ENCODE measurements at regions not wholly inside any gene's neighbourhood (a gene's known extent, or its start where the extent isn't known, plus 50 kb on each side); places are given as distances from the start of the nearest gene placed in this dataset.

DNA sequence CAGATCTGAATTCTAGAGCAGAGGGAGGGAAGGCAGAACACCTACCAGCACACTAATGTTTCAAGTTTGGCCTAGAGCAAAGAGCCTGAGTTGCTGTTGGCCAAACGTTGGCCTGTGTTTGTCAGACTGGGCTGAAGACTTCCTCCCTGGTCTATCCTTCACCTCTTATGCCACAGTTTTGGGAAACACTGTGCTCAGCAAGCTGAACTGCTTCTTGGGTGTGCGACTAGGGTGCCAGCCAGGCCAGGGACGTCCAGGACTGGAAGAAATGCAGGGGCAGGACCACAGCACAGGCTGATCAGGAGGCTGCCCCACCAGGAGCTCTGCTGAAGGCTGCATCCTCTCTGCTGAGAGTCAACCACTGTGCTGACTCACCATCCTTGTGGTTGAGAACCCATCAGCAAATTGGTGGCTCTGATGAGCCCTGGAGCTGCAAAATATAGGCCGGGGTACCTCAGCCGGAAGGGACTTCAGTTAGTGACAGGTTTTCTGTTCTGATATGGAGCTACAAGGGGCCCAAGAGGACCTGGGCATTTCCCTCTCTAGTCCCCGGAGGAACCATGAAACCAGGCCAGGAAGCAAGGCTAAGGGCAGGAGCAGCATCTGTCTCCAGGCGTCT is 131.6 kb upstream of the RASGRP1 start:
- no peak for DNase-seq (ENCODE audit: low spot score)

DNA sequence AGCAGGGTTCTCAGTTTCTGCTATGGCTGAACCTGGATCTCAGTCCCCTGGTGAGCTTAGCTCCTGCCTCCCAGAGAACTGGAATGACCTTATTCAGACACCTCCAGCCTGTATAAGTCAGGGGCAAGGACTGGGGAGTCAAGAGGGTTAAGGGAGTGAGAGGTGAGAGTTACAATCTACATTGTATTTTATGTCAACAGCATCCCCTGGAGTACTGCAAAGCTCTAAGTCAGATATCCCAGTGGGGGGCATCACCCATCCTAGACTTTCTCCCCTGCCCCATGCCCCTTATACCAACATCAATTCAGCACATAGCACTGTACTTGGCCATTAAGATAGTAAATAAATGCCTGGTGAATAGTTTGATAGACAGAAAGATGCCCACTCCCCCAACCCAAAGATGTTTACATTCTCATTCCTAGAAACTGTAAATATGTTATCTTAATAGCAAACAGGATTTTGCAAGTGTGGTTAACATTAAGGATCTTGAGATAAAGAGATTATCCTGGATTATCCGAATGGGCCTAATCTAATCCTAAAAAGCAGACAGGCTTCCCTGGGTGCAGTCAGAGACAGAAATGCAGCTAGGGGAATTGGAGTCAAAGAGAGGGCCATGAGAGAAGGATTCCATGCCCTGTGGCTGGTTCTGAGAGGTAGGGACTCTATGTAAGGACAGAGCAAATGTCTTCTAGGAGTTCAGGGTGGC is 132.3 kb upstream of the RASGRP1 start:
- DNase-seq (ENCODE audit: low spot score) = no peak

DNA sequence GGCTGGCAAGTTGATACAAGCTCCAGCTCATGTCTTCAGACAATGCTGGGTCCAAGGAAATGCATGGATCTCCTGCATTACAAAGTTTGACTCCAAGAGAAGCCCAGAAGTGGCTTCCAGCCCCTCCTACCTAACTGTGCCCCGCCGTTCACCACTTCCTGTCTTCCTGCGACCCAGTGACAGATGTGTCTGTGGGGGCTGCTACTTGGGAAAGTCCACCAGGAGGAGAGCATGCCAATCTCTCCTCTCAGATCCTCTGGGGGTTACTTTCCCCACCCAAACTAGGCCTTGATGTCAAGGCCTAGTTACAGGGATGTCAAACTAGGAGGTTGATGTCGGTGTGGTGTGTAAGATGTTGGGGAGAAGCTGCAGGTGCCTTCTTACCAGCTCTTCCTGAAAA is 133.6 kb upstream of the RASGRP1 start:
- DNase-seq (ENCODE audit: low spot score) = no peak

DNA sequence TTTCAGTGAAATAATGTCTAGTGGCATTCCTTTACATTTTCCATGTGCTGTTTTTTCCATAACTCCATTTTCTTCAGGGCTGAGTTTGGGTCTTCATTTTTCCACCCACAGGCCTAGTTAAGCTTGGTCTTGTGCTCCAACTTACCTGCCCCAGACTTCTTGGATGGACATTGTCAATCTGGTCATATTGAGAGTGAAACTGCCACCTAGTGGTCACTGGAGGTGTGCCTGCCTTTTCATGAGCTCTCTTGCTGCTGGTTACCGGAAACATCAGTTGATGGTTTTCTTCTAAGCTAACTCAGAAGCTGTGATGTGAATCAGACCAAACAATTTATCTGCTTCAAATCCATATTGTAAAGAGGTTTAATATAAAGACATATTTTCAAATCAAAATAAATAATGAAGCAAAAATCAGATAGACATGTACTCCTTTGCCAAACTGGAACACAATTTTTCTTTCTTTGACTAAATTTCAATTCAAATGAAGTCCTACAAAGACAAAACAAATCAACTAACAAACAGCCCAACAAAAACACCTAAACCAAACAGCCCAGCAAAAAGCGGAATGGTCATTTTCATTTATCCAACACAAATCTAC is 135.1 kb upstream of the RASGRP1 start:
- peak; percentile 78 for DNase-seq (ENCODE audit: low spot score)

DNA sequence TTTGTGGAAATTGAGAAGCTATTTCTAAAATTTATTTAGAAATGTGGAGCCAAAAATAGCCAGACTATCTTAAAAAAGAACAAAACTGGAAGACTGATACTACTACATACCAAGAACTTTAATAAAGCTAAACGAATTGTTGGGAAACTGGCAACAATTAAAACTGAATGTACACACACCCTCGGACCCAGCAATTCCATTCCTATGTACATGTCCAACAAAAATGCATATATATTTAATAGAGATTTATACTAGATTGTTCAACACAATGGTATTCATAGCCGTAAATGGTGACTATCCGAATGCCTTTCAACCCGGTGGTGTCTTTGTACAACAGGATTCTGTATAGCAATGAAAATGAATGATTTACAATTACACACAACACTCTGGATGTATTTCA is 136.5 kb upstream of the RASGRP1 start:
- DNase-seq (ENCODE audit: low spot score) = no peak

DNA sequence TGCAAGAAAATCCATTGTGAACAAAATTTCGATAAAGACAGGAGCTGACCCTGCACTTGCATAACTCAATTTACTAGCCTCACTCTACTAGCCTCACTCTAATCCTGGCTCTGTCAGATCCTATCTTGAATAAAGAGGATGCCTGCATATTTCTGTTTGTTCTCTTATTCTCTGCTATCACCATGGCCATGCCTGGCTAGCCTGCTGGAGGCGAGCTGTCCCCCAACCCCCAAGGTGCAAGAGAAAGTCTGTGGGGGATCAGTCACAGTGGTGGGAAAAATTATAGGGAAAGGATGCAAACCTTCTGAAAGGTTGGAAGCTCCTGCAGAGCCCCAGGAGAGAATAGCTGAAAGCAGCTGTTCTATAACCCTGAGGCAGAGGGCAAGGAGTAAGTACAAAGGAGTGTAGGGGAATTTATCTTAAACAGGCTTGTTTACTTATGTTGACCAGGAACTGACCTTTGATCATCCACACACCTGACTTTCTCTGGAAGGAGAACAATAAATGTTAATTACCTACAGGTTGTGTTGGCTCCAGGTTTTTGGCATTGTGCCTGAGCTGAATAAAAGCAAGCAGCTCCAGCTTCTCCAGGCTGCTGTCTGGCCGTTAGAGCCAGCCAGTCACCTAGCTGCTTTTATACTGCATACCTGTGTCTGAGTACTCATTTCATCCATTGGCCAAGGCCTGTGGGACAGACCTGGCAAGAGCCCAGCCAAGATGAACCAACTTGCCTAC is 137.7 kb upstream of the RASGRP1 start:
- peak; percentile 24 for DNase-seq (ENCODE audit: low spot score)

DNA sequence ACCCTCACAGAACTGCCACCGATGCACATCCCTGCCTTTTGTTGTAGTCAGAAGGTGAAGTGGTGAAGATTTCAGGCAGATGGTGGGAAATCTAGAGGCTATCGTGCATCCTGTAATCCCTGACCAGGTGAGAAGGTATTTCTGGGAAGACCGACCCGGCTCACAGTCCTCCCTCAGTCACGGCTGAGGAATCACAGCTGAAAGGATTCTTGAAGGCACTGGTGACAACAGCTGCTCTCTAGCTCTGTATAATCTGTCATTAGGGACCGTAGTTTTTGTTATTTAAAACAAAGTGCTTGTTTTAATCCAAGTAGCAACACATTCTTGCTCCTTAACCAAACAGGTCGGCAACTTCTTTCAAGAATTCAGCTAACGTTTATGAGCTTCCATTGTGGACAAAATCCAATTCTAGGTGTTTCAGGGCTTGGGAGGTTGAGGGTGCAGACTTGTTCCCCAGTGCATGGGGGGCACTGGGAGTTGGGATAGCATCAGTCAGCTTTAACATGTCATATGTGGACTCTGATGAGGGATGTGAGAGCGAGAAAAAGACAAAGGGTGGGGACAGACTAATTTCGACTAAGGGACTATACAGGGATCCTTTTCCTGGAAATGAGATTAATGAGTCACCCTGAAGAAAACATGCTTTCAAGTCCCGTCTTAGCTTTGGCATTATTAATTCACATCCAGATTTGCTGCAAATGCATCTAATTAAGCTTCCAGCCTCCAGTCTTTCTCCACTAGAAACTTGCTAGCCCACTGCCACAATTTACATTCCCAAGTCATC is 141.0 kb upstream of the RASGRP1 start:
- DNase-seq (ENCODE audit: low spot score) = no peak

DNA sequence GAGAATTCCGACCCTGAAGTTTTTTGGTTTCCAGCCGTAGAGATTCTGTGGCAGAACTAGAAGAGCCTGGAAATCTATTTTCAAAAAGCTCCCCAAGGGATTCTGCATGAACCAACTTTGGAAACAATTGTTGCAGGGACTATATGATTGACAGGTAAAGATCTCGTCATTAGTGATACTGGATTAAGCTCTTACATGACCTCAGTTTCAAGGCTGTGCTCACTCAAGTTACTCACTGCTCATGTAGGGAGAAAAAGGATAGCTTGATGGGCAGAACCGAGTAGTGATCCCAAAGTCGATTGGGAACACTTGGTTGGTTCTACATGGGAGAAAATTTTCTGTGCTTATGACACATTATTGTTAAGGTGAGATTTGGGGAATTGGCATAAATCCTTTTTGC is 142.3 kb upstream of the RASGRP1 start:
- no peak for DNase-seq (ENCODE audit: low spot score)

DNA sequence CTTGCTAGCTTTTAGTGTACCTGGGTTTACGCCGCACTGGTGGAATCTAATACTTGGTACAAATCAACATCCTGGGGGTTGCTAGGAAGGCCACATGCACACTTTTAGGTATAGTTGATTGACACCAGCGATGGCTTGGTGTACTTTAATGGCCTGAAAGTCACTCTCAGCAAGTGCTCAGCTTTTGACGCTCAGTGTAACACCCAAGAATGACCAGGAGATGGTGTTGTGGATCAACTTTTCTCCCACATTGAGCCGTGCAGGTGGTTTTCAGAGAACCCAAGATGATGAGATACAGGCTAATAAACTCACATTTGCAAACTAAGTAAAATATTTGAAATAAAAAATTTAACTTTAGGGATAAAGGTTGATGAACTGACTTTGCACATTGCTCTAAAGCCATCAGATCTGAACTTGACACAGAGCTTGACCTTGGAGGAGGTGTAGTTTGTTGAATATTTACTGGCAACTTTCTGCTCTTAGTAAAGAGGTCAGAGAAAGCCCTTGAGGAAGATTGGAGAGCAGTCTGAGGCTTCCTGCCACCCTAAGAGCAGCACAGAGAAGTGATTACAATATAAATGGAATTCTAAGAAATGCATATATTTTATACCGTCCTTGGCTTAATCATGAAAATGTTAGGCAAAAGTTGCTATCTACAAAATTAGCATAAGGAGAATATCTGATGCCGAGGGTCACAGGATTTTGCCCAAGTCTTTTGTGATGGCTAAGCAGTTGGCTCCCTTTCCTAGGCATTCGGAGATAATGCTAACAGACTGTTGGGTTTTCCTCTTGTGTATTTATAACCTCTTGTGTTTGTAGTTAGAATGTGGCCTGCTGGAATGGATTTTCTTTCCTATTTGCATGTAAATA is 143.4 kb upstream of the RASGRP1 start:
- peak; percentile 57 for DNase-seq (ENCODE audit: low spot score)

DNA sequence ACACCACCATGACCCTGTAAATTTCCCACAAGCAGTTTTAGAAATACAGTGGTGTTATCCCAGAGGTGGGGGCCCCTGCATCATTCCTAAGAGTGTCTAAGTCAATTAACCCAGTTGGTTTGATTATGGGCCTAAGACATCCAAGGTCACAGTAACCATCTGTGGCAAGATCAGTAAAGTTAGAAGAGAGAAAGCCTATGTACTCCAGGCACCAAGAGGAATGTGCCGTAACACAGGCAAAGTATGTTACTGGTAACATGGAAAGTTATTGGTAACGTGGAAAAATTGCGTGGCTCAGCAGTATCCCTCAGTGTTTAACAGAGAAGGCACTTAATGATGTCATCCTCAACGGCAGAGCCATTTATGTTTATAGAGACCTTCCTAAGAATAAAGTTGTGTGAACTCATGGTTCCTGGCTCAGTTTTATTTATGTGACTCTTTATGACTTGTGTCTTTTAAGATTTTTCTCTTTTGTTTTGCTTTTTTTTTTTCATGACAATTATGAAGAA is 144.1 kb upstream of the RASGRP1 start:
- DNase-seq (ENCODE audit: low spot score) = no peak

DNA sequence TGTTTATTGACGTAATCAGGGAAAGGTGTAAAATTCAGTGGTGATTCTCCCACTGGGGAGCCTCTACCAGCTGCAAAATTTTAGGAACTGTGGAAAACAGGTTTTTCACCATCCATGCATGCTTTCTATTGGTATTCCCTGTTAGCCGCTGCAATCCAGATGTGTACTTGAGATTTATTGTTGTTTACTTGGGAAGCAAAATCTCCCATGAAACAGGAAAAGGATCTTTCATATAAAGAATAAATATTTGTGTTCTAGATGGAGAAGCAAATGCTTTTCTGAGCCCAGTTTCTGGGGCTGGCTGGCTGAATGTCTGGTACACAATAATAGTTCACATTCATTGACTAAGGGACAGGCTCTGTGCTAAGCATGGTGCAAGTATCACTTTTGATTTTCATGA is 144.6 kb upstream of the RASGRP1 start:
- no peak for DNase-seq (ENCODE audit: low spot score)

DNA sequence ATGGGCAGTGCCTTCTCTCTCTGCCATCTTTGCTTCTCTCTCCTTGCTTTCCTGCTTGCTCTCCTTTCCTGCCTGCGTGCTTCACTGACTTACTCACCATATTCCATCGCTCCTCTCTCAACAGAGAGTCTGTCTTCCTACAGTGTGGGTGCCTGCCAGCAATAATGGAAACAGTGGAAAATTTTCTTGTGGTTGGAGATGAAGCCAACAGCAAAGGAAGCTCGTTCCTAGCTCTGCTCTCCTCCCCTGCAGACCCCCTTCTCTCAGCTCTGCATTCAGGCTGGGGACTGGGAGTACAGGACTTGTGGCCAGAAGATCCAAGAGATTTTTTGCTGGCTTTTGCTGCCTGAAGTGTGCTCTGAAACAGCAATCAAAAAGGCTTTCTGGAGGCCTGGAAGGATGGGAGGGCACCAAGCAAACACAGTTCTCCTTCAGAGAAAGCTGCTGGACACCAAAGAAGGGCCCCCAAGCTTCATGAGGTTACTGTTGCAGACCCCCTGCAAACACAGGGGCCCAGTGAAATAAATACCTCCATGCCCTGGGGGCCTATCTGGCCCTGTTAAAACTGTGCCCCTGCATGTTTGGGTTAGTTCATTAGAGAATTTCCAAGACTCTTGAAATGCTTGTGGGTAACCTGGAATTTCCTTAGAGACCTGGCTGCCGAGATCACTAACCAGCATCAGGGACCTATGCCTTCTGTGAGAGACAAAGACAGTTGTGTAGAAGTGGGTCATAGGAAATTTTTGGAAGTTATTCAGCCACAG is 149.9 kb upstream of the RASGRP1 start:
- DNase-seq (ENCODE audit: low spot score) = no peak

DNA sequence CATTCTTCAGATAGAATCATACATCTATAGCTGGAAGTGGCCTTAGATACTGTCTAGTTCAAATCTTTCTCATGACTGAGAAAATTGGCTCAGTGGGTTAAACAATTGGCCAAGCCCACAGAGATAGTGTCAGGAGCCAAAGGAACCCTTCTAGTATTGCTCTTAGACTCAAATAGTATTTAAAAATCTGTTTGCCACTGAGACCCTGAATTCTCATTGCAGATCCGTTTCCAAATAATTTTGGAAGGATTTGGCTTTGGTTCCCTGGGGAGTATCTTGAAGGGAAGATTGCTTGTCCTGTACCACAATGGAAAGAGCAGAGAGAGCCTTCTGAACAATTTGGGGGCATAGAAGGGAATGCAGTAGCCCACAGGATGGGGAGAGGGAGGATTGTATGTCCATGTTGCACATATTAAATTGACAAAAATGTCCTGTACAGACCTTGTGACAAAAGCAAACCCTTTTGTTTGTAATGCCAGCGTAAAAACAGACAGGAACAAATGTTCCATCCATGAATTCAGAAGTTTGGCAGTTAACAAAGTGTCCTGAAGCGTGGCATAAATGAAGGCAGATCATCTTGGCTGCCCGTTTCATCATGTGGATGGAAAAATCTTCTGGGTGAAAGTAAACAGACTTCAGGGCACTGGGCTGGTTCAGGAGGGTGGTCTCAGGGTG is 156.4 kb upstream of the RASGRP1 start:
- DNase-seq (ENCODE audit: low spot score) = no peak

DNA sequence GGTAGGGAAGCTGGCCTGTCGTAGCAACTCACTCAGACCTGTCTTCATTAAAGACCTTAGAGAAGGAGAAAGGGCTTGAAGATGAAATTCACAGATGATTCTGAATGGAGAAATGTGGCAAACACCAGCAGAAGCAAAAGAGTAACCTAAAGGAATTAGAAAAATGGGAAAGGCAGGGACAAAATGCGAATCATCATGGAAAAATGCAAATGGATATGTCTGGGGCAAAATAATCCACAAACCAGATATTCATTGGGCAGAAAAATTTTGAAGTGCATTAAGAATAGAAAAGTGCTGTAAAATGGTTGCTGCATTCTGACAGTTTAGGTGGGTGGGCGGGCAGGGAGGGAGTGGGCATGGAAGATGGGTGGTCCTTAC is 156.9 kb upstream of the RASGRP1 start:
- no peak for DNase-seq (ENCODE audit: low spot score)

DNA sequence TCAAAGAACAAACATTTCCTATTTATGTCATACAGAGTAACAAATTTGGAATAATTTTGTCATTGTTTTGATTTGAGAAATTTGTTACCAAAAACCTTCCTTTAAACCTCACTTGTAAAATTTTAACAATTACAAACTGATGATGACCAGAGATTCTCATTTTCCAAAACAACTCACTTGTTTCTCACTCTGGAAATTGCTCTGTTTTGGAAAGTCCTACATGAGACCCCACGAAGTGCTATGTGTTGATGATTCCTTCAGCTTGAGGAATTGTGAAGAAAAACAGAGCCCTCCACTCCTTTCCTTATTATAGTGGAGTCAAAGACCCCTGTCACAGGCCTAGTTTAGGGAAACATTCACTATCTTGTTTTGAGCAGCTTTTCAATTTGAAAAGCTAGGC is 157.6 kb upstream of the RASGRP1 start:
- DNase-seq (ENCODE audit: low spot score) = no peak

DNA sequence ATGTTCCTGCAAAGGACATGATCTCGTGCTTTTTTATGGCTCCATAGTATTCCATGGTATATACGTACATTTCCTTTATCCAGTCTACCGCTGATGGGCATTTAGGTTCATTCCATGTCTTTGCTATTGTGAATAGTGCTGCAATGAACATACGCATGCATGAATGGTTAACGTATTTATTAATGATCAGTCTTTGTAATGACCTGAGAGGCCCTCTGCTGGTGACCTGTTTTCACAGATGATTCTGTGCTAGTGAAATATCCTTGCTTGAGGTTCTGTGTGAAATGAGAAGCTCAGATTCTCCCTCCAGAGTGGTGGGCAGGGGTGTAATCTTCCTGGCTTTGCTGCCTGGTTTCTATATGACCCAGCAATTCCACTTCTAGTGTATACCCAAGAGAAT is 160.2 kb upstream of the RASGRP1 start:
- no peak for DNase-seq (ENCODE audit: low spot score)

DNA sequence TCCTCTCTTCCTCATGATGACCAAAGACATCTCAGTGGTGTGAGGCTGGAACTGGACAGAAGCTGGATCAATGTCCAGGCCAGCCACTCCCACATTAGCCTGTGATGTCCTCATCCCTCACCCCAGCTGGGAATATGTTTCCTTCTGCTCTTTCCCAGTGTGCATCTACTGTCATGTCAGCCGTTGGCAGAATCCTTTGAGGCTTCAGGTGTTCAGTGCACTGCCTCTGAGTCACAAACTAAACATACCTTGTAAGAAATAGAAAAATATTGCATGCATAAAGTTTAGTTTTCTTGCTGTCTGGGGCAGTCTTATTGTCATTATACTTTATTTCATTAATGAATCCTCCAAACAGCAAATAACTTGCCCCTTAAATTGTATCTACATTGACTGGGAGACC is 161.6 kb upstream of the RASGRP1 start:
- no peak for DNase-seq (ENCODE audit: low spot score)

DNA sequence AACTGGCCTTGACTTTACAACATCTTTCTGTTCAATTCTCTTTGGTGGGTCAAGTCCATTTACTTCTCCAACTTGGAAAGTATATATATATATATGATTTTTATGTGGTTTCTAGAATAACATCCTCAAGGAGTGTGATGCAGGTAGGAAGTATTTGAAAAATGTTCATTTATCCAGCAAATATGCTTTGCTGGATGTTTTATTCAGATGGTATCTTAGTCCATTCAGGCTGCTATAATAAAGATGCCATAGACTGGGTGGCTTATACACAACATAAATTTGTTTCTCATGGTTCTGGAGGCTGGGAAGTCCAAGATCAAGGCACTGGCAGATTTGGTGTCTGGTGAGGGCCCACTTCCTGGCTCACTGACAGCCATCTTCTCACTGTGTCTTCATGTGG is 168.7 kb upstream of the RASGRP1 start:
- DNase-seq (ENCODE audit: low spot score) = no peak

DNA sequence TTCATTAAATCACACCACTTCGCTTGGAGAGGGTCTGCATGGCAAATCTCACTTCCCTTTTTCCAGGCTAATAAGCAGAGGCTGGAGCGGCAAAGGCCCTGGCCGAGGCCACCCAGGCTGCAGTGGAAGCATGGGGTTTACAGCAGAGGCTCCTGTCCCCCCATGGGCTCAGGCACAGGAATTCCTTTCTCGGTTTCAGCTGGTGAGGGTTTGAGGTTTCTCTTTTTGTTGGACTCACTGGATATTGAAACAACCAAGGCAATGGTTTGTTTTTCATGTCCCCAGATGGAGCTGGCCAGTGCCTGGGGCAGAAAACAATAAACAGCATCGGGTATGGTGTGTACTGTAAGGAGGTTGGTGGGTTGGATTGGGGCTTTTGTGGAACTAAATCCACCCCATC is 175.6 kb upstream of the RASGRP1 start:
- DNase-seq (ENCODE audit: low spot score) = no peak

DNA sequence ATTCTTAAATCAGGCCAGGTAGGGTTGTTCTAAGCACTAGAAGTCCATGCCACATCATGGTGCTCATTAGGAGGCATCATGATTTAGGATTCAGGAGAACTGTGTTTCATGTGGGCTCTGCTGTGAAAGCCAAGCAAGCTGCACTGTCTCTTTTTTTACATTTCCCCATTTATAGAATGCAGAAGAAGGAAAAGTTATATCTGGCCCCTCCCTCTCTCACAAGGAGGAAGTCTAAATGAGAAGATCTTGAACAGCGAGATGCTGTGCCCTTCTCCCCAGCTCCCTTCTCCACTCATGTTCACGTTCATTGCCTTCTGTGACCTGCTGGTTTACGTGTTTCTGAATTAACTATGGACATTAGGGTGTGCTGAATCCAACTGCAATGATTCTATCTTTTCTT is 178.5 kb upstream of the RASGRP1 start:
- no peak for DNase-seq (ENCODE audit: low spot score)
